ENCODE measurements at regions not wholly inside any gene's neighbourhood (a gene's known extent, or its start where the extent isn't known, plus 50 kb on each side); places are given as distances from the start of the nearest gene placed in this dataset.

GRCh38 chr9:115514454-115514853 is 396.5 kb upstream of the TNC start:
- TF ChIP-seq, protein P1, sequence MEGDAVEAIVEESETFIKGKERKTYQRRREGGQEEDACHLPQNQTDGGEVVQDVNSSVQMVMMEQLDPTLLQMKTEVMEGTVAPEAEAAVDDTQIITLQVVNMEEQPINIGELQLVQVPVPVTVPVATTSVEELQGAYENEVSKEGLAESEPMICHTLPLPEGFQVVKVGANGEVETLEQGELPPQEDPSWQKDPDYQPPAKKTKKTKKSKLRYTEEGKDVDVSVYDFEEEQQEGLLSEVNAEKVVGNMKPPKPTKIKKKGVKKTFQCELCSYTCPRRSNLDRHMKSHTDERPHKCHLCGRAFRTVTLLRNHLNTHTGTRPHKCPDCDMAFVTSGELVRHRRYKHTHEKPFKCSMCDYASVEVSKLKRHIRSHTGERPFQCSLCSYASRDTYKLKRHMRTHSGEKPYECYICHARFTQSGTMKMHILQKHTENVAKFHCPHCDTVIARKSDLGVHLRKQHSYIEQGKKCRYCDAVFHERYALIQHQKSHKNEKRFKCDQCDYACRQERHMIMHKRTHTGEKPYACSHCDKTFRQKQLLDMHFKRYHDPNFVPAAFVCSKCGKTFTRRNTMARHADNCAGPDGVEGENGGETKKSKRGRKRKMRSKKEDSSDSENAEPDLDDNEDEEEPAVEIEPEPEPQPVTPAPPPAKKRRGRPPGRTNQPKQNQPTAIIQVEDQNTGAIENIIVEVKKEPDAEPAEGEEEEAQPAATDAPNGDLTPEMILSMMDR (IDR thresholded peaks at IDR 0.05; ENCODE audit: unreplicated experiment): no peak
- DNase-seq (ENCODE audit: low spot score in 2 of 2, unreplicated experiment in 2 of 2): no peak
- Mint-ChIP-seq H3K4me1 (peaks cover 8% of the 10 kb centered on the region), H3K36me3 (no peaks in the 10 kb centered on the region), H3K27me3 (ENCODE audit: low read depth) (no peaks in the 10 kb centered on the region), H3K9me3 (no peaks in the 10 kb centered on the region), H3K4me3 (no peak overlapping the region), H3K27ac (no peak overlapping the region)

- peaks cover 8% of the 10 kb centered on the region for H3K4me1 Mint-ChIP-seq
- H3K27me3 Mint-ChIP-seq (ENCODE audit: low read depth): no peaks in the 10 kb centered on the region
- H3K4me3 Mint-ChIP-seq: no peak overlapping the region
- no peaks in the 10 kb centered on the region for H3K9me3 Mint-ChIP-seq
- no peaks in the 10 kb centered on the region for H3K36me3 Mint-ChIP-seq
- DNase-seq (ENCODE audit: low spot score in 2 of 2, unreplicated experiment in 2 of 2): no peak
- TF ChIP-seq, protein P1 (IDR thresholded peaks at IDR 0.05; ENCODE audit: unreplicated experiment): no peak
- H3K27ac Mint-ChIP-seq: peak overlapping the region; percentile 7
Observed at GRCh38 chr9:115517335-115518075, 399.5 kb upstream of the TNC start.

DNA sequence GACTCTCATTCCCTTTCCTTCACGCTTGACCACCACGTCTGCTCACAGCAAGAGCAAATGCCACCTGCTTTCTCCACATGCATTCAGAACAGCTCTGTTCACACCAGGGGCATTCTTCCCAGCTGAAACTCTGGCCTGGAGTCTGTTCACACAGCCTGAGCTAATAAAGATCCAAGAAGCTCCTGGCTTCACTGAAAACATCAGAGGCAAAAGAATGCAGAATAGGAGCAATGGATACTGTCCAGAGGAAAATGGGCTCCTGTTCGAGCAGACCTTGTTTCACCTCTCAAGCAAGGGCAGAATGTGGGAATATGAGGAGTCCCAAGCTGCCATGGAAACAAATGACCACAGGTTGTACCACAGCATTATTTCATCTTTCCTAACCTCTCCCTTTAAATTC is 402.7 kb upstream of the TNC start:
- no peaks in the 10 kb centered on the region for H3K36me3 Mint-ChIP-seq

DNA sequence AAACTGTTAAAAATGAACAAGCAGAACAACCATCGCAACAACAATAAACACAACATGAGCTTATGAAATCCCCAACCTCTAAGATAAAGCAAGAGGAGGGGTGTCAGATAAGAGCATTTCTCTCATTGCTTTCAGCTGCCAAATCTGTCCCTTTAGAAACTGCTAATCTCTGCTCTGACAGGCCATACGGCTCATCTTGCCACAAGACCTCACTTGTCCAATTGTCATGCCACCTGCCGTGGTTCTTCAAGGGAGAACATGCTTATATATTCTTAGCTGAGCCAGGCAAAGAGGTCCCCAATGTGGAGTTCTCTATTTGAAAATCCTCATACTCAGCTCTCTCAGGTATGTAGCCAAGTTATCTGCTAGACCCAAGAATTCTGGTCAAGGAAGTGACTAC is 405.0 kb upstream of the TNC start:
- Mint-ChIP-seq H3K27me3 (ENCODE audit: low read depth) (no peaks in the 10 kb centered on the region), H3K9me3 (no peaks in the 10 kb centered on the region), H3K36me3 (no peaks in the 10 kb centered on the region), H3K27ac (no peak overlapping the region), H3K4me3 (no peak overlapping the region), H3K4me1 (peaks cover 17% of the 10 kb centered on the region)
- DNase-seq (ENCODE audit: low spot score in 2 of 2, unreplicated experiment in 2 of 2): no peak
- TF ChIP-seq, protein P1 (IDR thresholded peaks at IDR 0.05; ENCODE audit: unreplicated experiment): no peak

More for the DNA sequence above, 402.7 kb upstream of the TNC start:
- Mint-ChIP-seq H3K4me3 (no peak overlapping the region), H3K27ac (no peak overlapping the region), H3K27me3 (ENCODE audit: low read depth) (no peaks in the 10 kb centered on the region), H3K4me1 (peaks cover 19% of the 10 kb centered on the region), H3K9me3 (no peaks in the 10 kb centered on the region)
- DNase-seq (ENCODE audit: low spot score in 2 of 2, unreplicated experiment in 2 of 2): no peak
- TF ChIP-seq, protein P1 (IDR thresholded peaks at IDR 0.05; ENCODE audit: unreplicated experiment): no peak

DNA sequence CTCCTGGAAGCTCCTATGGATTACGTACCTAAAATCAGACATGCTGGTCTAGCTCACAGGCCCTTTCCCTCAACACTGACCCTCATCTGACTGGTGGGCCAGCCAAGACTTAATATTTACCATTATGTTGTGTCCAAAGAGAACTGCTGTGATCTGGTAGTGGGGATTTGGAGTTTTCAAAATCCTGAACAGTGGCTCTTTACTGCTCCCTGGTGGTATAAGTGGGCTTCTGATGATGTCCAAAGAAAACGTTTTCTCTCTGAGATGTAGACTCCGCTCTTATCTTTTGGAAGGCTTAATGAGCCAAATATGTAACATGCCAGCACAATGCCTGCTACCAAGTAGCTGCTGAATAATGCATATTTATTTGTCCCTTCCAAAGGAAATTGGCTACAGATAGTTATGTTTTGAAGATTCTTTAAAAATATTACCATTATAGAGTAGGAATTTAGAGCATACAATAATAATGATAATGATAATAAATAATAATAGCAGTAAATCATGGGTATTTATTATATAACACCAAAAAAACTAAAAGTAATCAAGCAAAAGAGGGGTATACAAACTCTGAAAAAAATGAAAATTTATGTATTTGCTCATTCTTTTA is 406.6 kb upstream of the TNC start:
- Mint-ChIP-seq H3K9me3 (peaks cover 3% of the 10 kb centered on the region), H3K4me1 (peaks cover 16% of the 10 kb centered on the region), H3K27ac (no peak overlapping the region), H3K27me3 (ENCODE audit: low read depth) (no peaks in the 10 kb centered on the region), H3K36me3 (no peaks in the 10 kb centered on the region), H3K4me3 (no peak overlapping the region)
- DNase-seq (ENCODE audit: low spot score in 2 of 2, unreplicated experiment in 2 of 2): peak in 1 of 2 experiments; percentile 43
- TF ChIP-seq, protein P1 (IDR thresholded peaks at IDR 0.05; ENCODE audit: unreplicated experiment): peak; percentile 80

Data from mesothelial cell of epicardium (in vitro differentiated cells).